Right lobe of liver (tissue), 6 donors: ENCODE measurements at regions not wholly inside any gene's neighbourhood (a gene's known extent, or its start where the extent isn't known, plus 50 kb on each side); places are given as distances from the start of the nearest gene placed in this dataset.
A peak's percentile ranks its signal among the peaks of the same experiment; 100 is the strongest.
"Not testable (repeated sequence)": the region's sequence is repeated elsewhere in the genome, so short reads cannot be mapped to it uniquely, and the experiment has no call there.

Source experiments
- ATAC-seq, 4 donors: fragments of 200-7000 bp; cut with Tn5 transposase; one replicate each; pipeline ENCODE4 v1.9.1; 2020; ENCODE audit warnings: mild to moderate bottlenecking in 4 of 4, moderate library complexity in 4 of 4
- DNase-seq, 3 donors: peaks; one replicate each; pipeline ENCODE4 v3.0.0-alpha.2; 2020
- H3K27ac ChIP-seq, 3 donors: fragments of 200-600 bp; one replicate each; pipeline ENCODE4 v1.8.0; 2022
- H3K27me3 ChIP-seq, 2 donors: fragments of 200-600 bp; one replicate each; pipeline ENCODE4 v1.8.0; 2022
- H3K36me3 ChIP-seq, 4 donors: fragments of 200-600 bp; sonication (generic) in 1 of 4; one replicate each; pipeline versions ENCODE4 v1.5.1 to v1.8.0; 2017 to 2022; ENCODE audit warnings: control low read depth in 1 of 4
- H3K4me1 ChIP-seq, 4 donors: fragments of 200-600 bp; sonication (generic) in 1 of 4; one replicate each; pipeline versions ENCODE4 v1.5.1 to v1.8.0; 2017 to 2022; ENCODE audit warnings: control low read depth in 1 of 4
- H3K4me3 ChIP-seq, 3 donors: fragments of 200-600 bp; one replicate each; pipeline ENCODE4 v1.8.0; 2022
- H3K9me3 ChIP-seq, 4 donors: fragments of 200-600 bp; sonication (generic) in 1 of 4; one replicate each; pipeline versions ENCODE4 v1.5.1 to v1.8.0; 2017 to 2022; ENCODE audit warnings: control low read depth in 1 of 4
- WGBS: methylation state at CpG from one replicate; pipeline ENCODE4 v1.1.6; 2018; ENCODE audit warnings: low coverage, low lambda C conversion rate; ENCODE audit not compliant: insufficient coverage; ENCODE audit errors: missing lambda C conversion rate; 5-methylcytosine and 5-hydroxymethylcytosine counted together
- intact Hi-C, 2 donors: fragments of 100-400 bp; cut with DNase I; formaldehyde crosslinking; loops; one replicate each; pipeline versions ENCODE4 v1.11.2 to v1.14.1; 2022
- donor health status: DM: no; HTN: yes; CAD: no.
- donor health status: DM: no; HTN: no; CAD: no.
- donor health status: DM: no; HTN: no; CAD: no.
- donor health status: DM: no; HTN: yes; CAD: no.
- donor health status: DM: no; HTN: yes; CAD: no.

- H3K4me3 ChIP-seq, ATAC-seq, intact Hi-C loops, H3K9me3 ChIP-seq, H3K27ac ChIP-seq, H3K27me3 ChIP-seq, H3K36me3 ChIP-seq, H3K4me1 ChIP-seq, DNase-seq: not testable (repeated sequence)
- WGBS = 41% methylated on average over 7 of the region's 7 CpGs
Measured at GRCh38 chr9:42286145-42286845, 102.8 kb downstream of the SPATA31A6 start.

- H3K27me3 ChIP-seq, H3K4me1 ChIP-seq, DNase-seq, H3K4me3 ChIP-seq, H3K36me3 ChIP-seq, H3K9me3 ChIP-seq, H3K27ac ChIP-seq, intact Hi-C loops: not testable (repeated sequence)
- peak in 2 of 4 donors; percentile 22 to 51 for ATAC-seq
- WGBS = 71% methylated on average over 23 of the region's 51 CpGs
Measured at GRCh38 chr9:42288002-42288864, 104.8 kb downstream of the SPATA31A6 start.

DNA sequence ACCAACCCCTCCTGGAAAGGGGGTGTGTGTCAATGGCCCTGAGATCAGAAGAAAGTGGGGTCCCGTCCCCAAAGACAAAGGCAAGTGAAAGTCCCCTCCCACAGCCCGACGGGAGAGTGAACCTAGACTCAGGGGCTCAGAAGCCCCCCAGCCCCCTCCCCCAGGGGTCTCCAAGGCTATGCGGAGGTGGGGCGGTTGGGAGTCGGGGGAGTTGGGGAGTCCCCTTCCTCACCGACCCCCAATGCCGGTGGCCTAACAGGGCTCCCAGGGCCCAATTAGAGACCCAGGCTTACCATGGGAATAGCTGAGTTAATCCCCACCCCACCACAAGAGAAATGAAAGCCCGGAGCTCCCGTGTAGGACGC is 105.4 kb downstream of the SPATA31A6 start:
- peak in 1 of 4 donors; percentile 41 for ATAC-seq
- DNase-seq, H3K4me3 ChIP-seq, H3K27ac ChIP-seq, H3K9me3 ChIP-seq, H3K4me1 ChIP-seq, H3K36me3 ChIP-seq, H3K27me3 ChIP-seq, intact Hi-C loops: not testable (repeated sequence)
- no CpG with 5 or more reads among the region's 11 CpGs for WGBS

GRCh38 chr9:42300124-42300523 is 116.7 kb downstream of the SPATA31A6 start:
- H3K27ac ChIP-seq, DNase-seq, H3K27me3 ChIP-seq, H3K4me3 ChIP-seq, ATAC-seq, H3K9me3 ChIP-seq, intact Hi-C loops, H3K36me3 ChIP-seq, H3K4me1 ChIP-seq: not testable (repeated sequence)

DNA sequence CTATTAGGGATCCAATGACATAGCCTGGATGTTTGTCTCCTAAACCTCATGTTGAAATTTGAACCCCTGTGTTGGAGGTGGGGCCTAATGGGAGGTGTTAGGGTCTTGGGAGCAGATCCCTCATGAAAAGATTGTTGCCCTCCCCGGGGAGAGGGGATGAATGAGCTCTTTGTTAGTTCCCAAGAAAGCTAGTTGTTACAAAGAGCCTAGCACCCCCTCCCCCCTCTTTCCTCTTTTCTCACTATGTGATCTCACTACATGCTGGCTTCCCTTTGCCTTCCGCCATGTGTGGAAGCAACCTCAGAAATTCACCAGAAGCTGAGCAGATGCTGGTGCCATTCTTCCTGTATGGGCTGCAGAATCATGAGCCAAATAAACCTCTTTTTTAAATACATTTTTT is 123.2 kb downstream of the SPATA31A6 start:
- 56% methylated on average over 1 of the region's 2 CpGs for WGBS
- H3K36me3 ChIP-seq, H3K9me3 ChIP-seq, DNase-seq, ATAC-seq, H3K4me1 ChIP-seq, intact Hi-C loops, H3K4me3 ChIP-seq, H3K27ac ChIP-seq, H3K27me3 ChIP-seq: not testable (repeated sequence)

DNA sequence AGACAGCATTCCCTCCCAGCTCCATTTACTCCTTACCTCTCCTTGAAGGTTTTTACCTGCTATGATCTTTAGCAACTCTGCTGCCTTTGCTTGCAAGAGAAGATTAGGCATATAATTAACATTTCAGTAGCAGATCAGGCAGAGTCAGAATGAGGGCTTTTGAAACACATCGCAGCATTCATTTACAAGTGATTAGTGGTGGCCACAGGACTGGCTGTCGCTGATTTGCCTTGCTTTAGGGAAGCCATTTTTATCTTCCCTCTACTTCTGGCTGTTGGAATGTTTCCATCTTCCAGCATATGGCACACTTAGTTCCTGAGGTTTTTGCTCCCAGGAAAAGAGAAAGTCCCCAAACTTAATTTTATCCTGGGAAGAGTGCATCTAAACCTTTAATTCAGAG is 124.0 kb downstream of the SPATA31A6 start:
- ATAC-seq, H3K27ac ChIP-seq, intact Hi-C loops, DNase-seq, H3K4me1 ChIP-seq, H3K36me3 ChIP-seq, H3K27me3 ChIP-seq, H3K4me3 ChIP-seq, H3K9me3 ChIP-seq: not testable (repeated sequence)
- WGBS = 15% methylated on average over 2 of the region's 2 CpGs

GRCh38 chr9:42310972-42311371 is 127.5 kb downstream of the SPATA31A6 start:
- H3K27me3 ChIP-seq, intact Hi-C loops, H3K27ac ChIP-seq, H3K9me3 ChIP-seq, DNase-seq, ATAC-seq, H3K4me3 ChIP-seq, H3K4me1 ChIP-seq, H3K36me3 ChIP-seq: not testable (repeated sequence)
- 20% methylated on average over 2 of the region's 2 CpGs for WGBS

DNA sequence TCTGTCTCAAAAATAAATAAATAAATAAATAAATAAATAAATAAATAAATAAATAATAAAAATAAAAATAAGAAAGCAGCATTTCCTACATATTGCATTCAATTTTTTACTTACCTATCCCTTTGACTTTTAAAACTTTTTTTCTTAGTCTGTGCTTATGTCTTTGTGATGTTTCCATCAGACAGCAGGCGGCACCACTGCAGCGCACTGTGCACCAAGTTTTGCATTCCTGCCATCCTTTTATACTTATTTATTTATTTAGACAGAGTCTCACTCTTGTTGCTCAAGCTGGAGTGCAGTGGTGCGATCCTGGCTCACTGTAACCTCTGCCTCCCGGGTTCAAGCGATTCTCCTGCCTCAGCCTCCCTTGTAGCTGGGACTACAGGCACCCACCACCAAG is 132.6 kb downstream of the SPATA31A6 start:
- H3K9me3 ChIP-seq, H3K4me3 ChIP-seq, H3K27me3 ChIP-seq, H3K36me3 ChIP-seq, DNase-seq, intact Hi-C loops, H3K4me1 ChIP-seq, H3K27ac ChIP-seq, ATAC-seq: not testable (repeated sequence)
- 79% methylated on average over 5 of the region's 5 CpGs for WGBS

DNA sequence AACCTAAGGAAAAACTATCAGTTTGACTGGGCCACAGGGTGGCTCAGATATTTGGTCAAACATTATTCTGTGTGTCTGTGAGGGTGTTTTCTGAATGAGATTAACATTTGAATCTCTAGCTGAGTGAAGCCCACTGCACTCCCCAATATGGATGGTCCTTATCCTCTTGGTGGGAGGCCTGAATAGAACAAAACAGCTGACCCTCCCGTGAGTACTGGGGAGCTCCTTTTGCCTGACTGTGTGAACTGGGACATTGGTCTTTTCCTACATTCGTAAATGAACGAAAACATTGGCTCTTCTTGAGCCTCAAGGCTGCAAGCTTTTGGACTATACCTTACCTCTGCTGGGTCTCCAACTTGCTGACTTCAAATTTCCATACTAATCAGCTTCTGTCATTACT is 134.2 kb downstream of the SPATA31A6 start:
- H3K4me3 ChIP-seq, intact Hi-C loops, H3K9me3 ChIP-seq, H3K4me1 ChIP-seq, H3K27ac ChIP-seq, H3K27me3 ChIP-seq, ATAC-seq, DNase-seq, H3K36me3 ChIP-seq: not testable (repeated sequence)
- WGBS = 11% methylated on average over 3 of the region's 3 CpGs

GRCh38 chr9:42323084-42323809 is 139.8 kb downstream of the SPATA31A6 start:
- WGBS = 4% methylated on average over 7 of the region's 7 CpGs
- H3K27me3 ChIP-seq, H3K9me3 ChIP-seq, H3K4me1 ChIP-seq, H3K4me3 ChIP-seq, H3K36me3 ChIP-seq, H3K27ac ChIP-seq, intact Hi-C loops: not testable (repeated sequence)
- DNase-seq (peak in 1 of 3 donors; percentile 22), ATAC-seq (peak in 1 of 4 donors; percentile 57)

DNA sequence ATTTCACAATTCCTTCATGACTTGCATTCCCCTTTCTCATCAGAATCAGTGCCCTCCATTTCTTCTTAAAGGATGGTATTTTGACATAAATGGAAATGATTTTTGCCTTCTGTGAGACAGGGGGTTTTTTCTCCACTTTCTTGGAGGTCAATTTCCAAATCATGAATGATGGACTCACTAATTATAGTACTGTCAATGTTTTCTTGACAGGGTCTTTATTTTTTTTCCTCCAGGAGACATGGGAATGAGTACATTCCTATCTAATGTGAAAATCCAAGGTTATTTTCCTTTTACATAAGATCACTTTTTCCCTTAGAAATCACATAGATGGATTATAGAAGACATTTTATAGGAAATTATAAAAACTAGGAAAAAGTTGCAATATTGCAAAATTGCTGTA is 141.7 kb downstream of the SPATA31A6 start:
- ATAC-seq, DNase-seq, H3K36me3 ChIP-seq, H3K4me1 ChIP-seq, intact Hi-C loops, H3K4me3 ChIP-seq, H3K27me3 ChIP-seq, H3K27ac ChIP-seq, H3K9me3 ChIP-seq: not testable (repeated sequence)
